Erythroblast (primary cell): ENCODE measurements at regions not wholly inside any gene's neighbourhood (a gene's known extent, or its start where the extent isn't known, plus 50 kb on each side); places are given as distances from the start of the nearest gene placed in this dataset.
"Not testable (repeated sequence)": the region's sequence is repeated elsewhere in the genome, so short reads cannot be mapped to it uniquely, and the experiment has no call there.

Experiments used
- DNase-seq, 2 experiments: peaks; one replicate each; lab custom pipeline; 2025; lab: John Stamatoyannopoulos, UW
- GATA1 ChIP-seq: IDR thresholded peaks from 2 replicates; pipeline ENCODE4 v1.6.1; 2011; ENCODE audit warnings: low read depth, mild to moderate bottlenecking, control low read depth, low read length, moderate library complexity
- POLR2A ChIP-seq: IDR thresholded peaks from 2 replicates; pipeline ENCODE4 v1.6.1; 2011; ENCODE audit warnings: mild to moderate bottlenecking, low read length

GRCh38 chr15:96619174-96619573 lies 288.7 kb downstream of the NR2F2 start:
- TF ChIP-seq GATA1 (no peak), POLR2A (no peak)
- DNase-seq, result no peak

GRCh38 chr15:96622714-96623113 lies 292.2 kb downstream of the NR2F2 start:
- DNase-seq, result no peak
- TF ChIP-seq GATA1 (no peak), POLR2A (no peak)

GRCh38 chr15:96625256-96625655 lies 294.8 kb downstream of the NR2F2 start:
- DNase-seq, result no peak
- no peak for TF ChIP-seq POLR2A
- no peak for TF ChIP-seq GATA1

- TF ChIP-seq POLR2A (no peak), GATA1 (no peak)
- DNase-seq, result no peak
Measured at GRCh38 chr15:96627031-96627568, 296.6 kb downstream of the NR2F2 start.

GRCh38 chr15:96629511-96629910 lies 299.0 kb downstream of the NR2F2 start:
- TF ChIP-seq POLR2A (no peak), GATA1 (no peak)
- no peak for DNase-seq

- TF ChIP-seq GATA1, result no peak
- TF ChIP-seq POLR2A, result no peak
- DNase-seq, result no peak
Measured at GRCh38 chr15:96638793-96639192, 308.3 kb downstream of the NR2F2 start.

- no peak for DNase-seq
- TF ChIP-seq GATA1 (no peak), POLR2A (no peak)
Measured at GRCh38 chr15:96645796-96646195, 315.3 kb downstream of the NR2F2 start.

- no peak for TF ChIP-seq GATA1
- no peak for TF ChIP-seq POLR2A
- no peak for DNase-seq
Measured at GRCh38 chr15:96648866-96649265, 318.4 kb downstream of the NR2F2 start.

- TF ChIP-seq GATA1, result no peak
- no peak for TF ChIP-seq POLR2A
- no peak for DNase-seq
Measured at GRCh38 chr15:96657096-96657495, 326.6 kb downstream of the NR2F2 start.

GRCh38 chr15:96666979-96667378 lies 336.5 kb downstream of the NR2F2 start:
- not testable (repeated sequence) for DNase-seq

- no peak for DNase-seq
- TF ChIP-seq POLR2A, result no peak
- no peak for TF ChIP-seq GATA1
Measured at GRCh38 chr15:96670389-96670788, 339.9 kb downstream of the NR2F2 start.

- TF ChIP-seq POLR2A (no peak), GATA1 (no peak)
- DNase-seq, result no peak
Measured at GRCh38 chr15:96672629-96673028, 342.1 kb downstream of the NR2F2 start.

GRCh38 chr15:96678386-96678785 lies 347.9 kb downstream of the NR2F2 start:
- TF ChIP-seq POLR2A, result no peak
- no peak for TF ChIP-seq GATA1
- no peak for DNase-seq

GRCh38 chr15:96687388-96688107 lies 357.0 kb downstream of the NR2F2 start:
- no peak for TF ChIP-seq POLR2A
- TF ChIP-seq GATA1, result no peak
- no peak for DNase-seq

- no peak for DNase-seq
- TF ChIP-seq POLR2A, result no peak
- TF ChIP-seq GATA1, result no peak
Measured at GRCh38 chr15:96690733-96691132, 360.2 kb downstream of the NR2F2 start.
